GM12878 (cell line): ENCODE measurements at regions not wholly inside any gene's neighbourhood (a gene's known extent, or its start where the extent isn't known, plus 50 kb on each side); places are given as distances from the start of the nearest gene placed in this dataset.

Experiments used
- ATAC-seq: fragments of 200-7000 bp; cut with Tn5 transposase; 3 replicates; pipeline ENCODE4 v1.9.1; 2020; ENCODE audit warnings: mild to moderate bottlenecking, moderate library complexity
- BruUV-seq: library from RNA; stranded (reverse); fragments of 400-500 nt; replicated peaks from 2 replicates; lab custom pipeline; 2021; lab: Mats Ljungman, UMichigan
- CTCF ChIA-PET: fragments of 300-600 bp; sonication (Branson Sonifier 250); formaldehyde crosslinking; extraction: SDS; loops from one replicate; lab custom pipeline; 2021; ENCODE audit warnings: inconsistent platforms; lab: Yijun Ruan, JAX
- POLR2A ChIA-PET: fragments of 350-600 bp; formaldehyde crosslinking; extraction: SDS; loops from one replicate; lab custom pipeline; 2021; ENCODE audit warnings: inconsistent platforms; lab: Charles Lee
- RAD21 ChIA-PET: fragments of 300-600 bp; sonication (Branson Sonifier 250); formaldehyde crosslinking; loops from one replicate; lab custom pipeline; 2023; ENCODE audit warnings: antibody characterized with exemption; ENCODE audit not compliant: unreplicated experiment; lab: Charles Lee
- SMC1A ChIA-PET: fragments of 300-600 bp; sonication (Branson Sonifier 250); formaldehyde crosslinking; loops from one replicate; lab custom pipeline; 2023; ENCODE audit not compliant: unreplicated experiment, uncharacterized antibody; lab: Charles Lee
- DNase-seq: peaks from one replicate; pipeline ENCODE4 v3.0.0-alpha.2; 2011; ENCODE audit warnings: low read depth, low spot score
- FAIRE-seq: peaks from 3 replicates; lab custom pipeline; 2011; peaks lifted over from hg19 to GRCh38; lab: Jason Lieb, UNC
- H2AFZ ChIP-seq: 2 replicates; pipeline ENCODE4 v1.6.0; 2011; ENCODE audit warnings: low read depth, low read length, control low read depth; ENCODE audit not compliant: control insufficient read depth
- H3K27ac ChIP-seq: 2 replicates; pipeline ENCODE4 v1.5.1; 2011; ENCODE audit warnings: control low read depth; ENCODE audit not compliant: control insufficient read depth, insufficient read depth
- H3K27me3 ChIP-seq, 2 experiments: replicated peaks in 1 of 2; 2 replicates each; pipeline versions ENCODE4 v1.6.0 to v1.6.1; 2011; ENCODE audit warnings: low read length in 1 of 2; ENCODE audit not compliant: control insufficient read depth in 2 of 2, insufficient read depth in 2 of 2
- H3K36me3 ChIP-seq, 2 experiments: 2 replicates each; pipeline ENCODE4 v1.5.1; 2011; ENCODE audit warnings: low read length in 1 of 2; ENCODE audit not compliant: control insufficient read depth in 2 of 2, insufficient read depth in 2 of 2
- H3K4me1 ChIP-seq: 2 replicates; pipeline ENCODE4 v1.6.1; 2011; ENCODE audit warnings: mild to moderate bottlenecking, low read length, moderate library complexity, mixed read lengths; ENCODE audit not compliant: control insufficient read depth, insufficient read depth
- H3K4me2 ChIP-seq: 2 replicates; pipeline ENCODE4 v1.6.0; 2011; ENCODE audit warnings: control low read depth; ENCODE audit not compliant: control insufficient read depth, insufficient read depth
- H3K4me3 ChIP-seq: fragments of 200-600 bp; sonication (generic); 2 replicates; pipeline ENCODE4 v1.5.1; 2016
- H3K79me2 ChIP-seq: 2 replicates; pipeline ENCODE4 v1.6.0; 2011; ENCODE audit warnings: low read length; ENCODE audit not compliant: control insufficient read depth, insufficient read depth
- H3K9ac ChIP-seq: 2 replicates; pipeline ENCODE4 v1.8.0; 2011; ENCODE audit warnings: low read length, control low read depth, mixed read lengths; ENCODE audit not compliant: control insufficient read depth, insufficient read depth
- H3K9me3 ChIP-seq: replicated peaks from 3 replicates; pipeline ENCODE4 v1.5.1; 2011; ENCODE audit warnings: mild to moderate bottlenecking, low read length; ENCODE audit not compliant: control insufficient read depth, insufficient read depth
- H4K20me1 ChIP-seq: 2 replicates; pipeline ENCODE4 v1.6.0; 2011; ENCODE audit not compliant: control insufficient read depth, insufficient read depth
- ATF3 ChIP-seq: IDR thresholded peaks from 2 replicates; pipeline ENCODE4 v1.6.1; 2011; ENCODE audit warnings: low read depth, mild to moderate bottlenecking, low read length, moderate library complexity, borderline replicate concordance; ENCODE audit errors: extremely low read depth
- CHD2 ChIP-seq: IDR thresholded peaks from 2 replicates; pipeline ENCODE4 v1.6.1; 2011; ENCODE audit warnings: low read depth, low read length, improper control_type of control experiment, borderline replicate concordance
- IRF3 ChIP-seq: fragments of 450-650 bp; IDR thresholded peaks from 2 replicates; pipeline ENCODE4 v1.6.1; 2014; ENCODE audit warnings: mild to moderate bottlenecking
- IRF5 ChIP-seq: fragments of 450-650 bp; IDR thresholded peaks from 2 replicates; pipeline ENCODE4 v1.6.1; 2017; ENCODE audit warnings: borderline replicate concordance
- KLF5 ChIP-seq: fragments of 450-650 bp; IDR thresholded peaks from 2 replicates; pipeline ENCODE4 v1.6.1; 2014; ENCODE audit warnings: mild to moderate bottlenecking; ENCODE audit not compliant: partially characterized antibody
- MLLT1 ChIP-seq: fragments of 450-650 bp; IDR thresholded peaks from 2 replicates; pipeline ENCODE4 v1.6.1; 2016; ENCODE audit warnings: mild to moderate bottlenecking
- MTA2 ChIP-seq: fragments of 450-650 bp; IDR thresholded peaks from 2 replicates; pipeline ENCODE4 v1.6.1; 2016; ENCODE audit warnings: low read depth, mild to moderate bottlenecking, moderate library complexity
- PAX5 ChIP-seq: IDR thresholded peaks from 2 replicates; pipeline ENCODE4 v1.6.1; 2011; ENCODE audit warnings: low read depth, low read length, borderline replicate concordance
- PKNOX1 ChIP-seq: fragments of 450-650 bp; IDR thresholded peaks from 2 replicates; pipeline ENCODE4 v1.6.1; 2016; ENCODE audit warnings: mild to moderate bottlenecking
- SIX5 ChIP-seq: IDR thresholded peaks from 2 replicates; pipeline ENCODE4 v1.6.1; 2011; ENCODE audit warnings: mild to moderate bottlenecking, low read depth, low read length, moderate library complexity; ENCODE audit not compliant: severe bottlenecking
- SPI1 ChIP-seq: IDR thresholded peaks from 2 replicates; pipeline ENCODE4 v1.6.1; 2011; ENCODE audit warnings: low read depth, mild to moderate bottlenecking, low read length, moderate library complexity, borderline replicate concordance; ENCODE audit not compliant: insufficient read depth
- ZNF207 ChIP-seq: fragments of 450-650 bp; IDR thresholded peaks from 2 replicates; pipeline ENCODE4 v1.6.1; 2014; ENCODE audit warnings: antibody characterized with exemption, mild to moderate bottlenecking, borderline replicate concordance
- WGBS: methylation state at CpG from one replicate; pipeline ENCODE4 v1.1.6; 2016; ENCODE audit warnings: low lambda C conversion rate; ENCODE audit not compliant: insufficient replicate concordance, insufficient coverage; ENCODE audit errors: missing lambda C conversion rate; 5-methylcytosine and 5-hydroxymethylcytosine counted together
- in situ Hi-C: fragments of 300-500 bp; cut with MboI; formaldehyde crosslinking; loops from 9 replicates; pipeline ENCODE4 v1.14.3; 2018; ENCODE audit warnings: mixed read lengths
- intact Hi-C: fragments of 100-400 bp; cut with micrococcal nuclease; formaldehyde crosslinking; loops from one replicate; pipeline ENCODE4 v1.14.2; 2022; ENCODE audit not compliant: unreplicated experiment
- TF ChIP-seq, protein P1 (sequence below): fragments of 450-650 bp; IDR thresholded peaks from 2 replicates; pipeline ENCODE4 v1.6.1; 2017; ENCODE audit warnings: mild to moderate bottlenecking, moderate library complexity

- TF ChIP-seq, protein P1, sequence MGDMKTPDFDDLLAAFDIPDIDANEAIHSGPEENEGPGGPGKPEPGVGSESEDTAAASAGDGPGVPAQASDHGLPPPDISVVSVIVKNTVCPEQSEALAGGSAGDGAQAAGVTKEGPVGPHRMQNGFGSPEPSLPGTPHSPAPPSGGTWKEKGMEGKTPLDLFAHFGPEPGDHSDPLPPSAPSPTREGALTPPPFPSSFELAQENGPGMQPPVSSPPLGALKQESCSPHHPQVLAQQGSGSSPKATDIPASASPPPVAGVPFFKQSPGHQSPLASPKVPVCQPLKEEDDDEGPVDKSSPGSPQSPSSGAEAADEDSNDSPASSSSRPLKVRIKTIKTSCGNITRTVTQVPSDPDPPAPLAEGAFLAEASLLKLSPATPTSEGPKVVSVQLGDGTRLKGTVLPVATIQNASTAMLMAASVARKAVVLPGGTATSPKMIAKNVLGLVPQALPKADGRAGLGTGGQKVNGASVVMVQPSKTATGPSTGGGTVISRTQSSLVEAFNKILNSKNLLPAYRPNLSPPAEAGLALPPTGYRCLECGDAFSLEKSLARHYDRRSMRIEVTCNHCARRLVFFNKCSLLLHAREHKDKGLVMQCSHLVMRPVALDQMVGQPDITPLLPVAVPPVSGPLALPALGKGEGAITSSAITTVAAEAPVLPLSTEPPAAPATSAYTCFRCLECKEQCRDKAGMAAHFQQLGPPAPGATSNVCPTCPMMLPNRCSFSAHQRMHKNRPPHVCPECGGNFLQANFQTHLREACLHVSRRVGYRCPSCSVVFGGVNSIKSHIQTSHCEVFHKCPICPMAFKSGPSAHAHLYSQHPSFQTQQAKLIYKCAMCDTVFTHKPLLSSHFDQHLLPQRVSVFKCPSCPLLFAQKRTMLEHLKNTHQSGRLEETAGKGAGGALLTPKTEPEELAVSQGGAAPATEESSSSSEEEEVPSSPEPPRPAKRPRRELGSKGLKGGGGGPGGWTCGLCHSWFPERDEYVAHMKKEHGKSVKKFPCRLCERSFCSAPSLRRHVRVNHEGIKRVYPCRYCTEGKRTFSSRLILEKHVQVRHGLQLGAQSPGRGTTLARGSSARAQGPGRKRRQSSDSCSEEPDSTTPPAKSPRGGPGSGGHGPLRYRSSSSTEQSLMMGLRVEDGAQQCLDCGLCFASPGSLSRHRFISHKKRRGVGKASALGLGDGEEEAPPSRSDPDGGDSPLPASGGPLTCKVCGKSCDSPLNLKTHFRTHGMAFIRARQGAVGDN, result no peak
Observed at GRCh38 chr6:156448579-156448978, 328.6 kb upstream of the ARID1B start (continued).

DNA sequence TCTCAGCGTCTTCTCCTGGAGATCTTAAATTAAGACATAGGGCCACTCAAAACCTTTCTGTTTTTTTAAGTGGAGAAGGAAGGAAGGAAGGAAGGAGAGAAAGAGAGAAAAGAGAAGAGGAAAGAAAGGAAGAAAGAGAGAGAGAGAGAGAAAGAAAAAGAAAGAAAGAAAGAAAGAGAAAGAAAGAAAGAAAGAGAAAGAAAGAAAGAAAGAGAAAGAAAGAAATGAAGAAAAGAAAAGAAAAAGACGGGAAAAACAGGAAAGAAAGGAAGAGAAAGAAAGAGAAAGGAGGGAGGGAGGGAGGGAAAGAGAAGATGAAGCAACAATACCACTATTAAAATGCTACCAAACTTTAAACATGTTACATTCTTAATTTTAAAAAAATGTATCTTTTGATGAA is 336.5 kb upstream of the ARID1B start:
- ATAC-seq (no peak), DNase-seq (no peak), FAIRE-seq (no peak)
- RAD21 ChIA-PET, result no interaction called here
- Histone ChIP-seq H3K4me1 (no peaks in the 10 kb centered on the region), H3K4me2 (no peak overlapping the region), H3K27ac (no peak overlapping the region), H3K36me3 (no peaks in the 10 kb centered on the region), H3K27me3 (no peaks in the 10 kb centered on the region; a peak in 1 of 4 replicates), H2AFZ (no peak overlapping the region), H4K20me1 (no peaks in the 10 kb centered on the region), H3K9me3 (no peaks in the 10 kb centered on the region; the same call in 2 of the 3 replicates), H3K4me3 (no peak overlapping the region), H3K9ac (no peak overlapping the region), H3K79me2 (no peaks in the 10 kb centered on the region)
- intact Hi-C loops, result no loop called here
- SMC1A ChIA-PET, result no interaction called here
- in situ Hi-C loops, result no loop called here
- no TSS peak for BruUV-seq
- CTCF ChIA-PET, result no interaction called here
- POLR2A ChIA-PET, result no interaction called here
- 14% methylated on average over 2 of the region's 2 CpGs for WGBS
- no peak for TF ChIP-seq KLF5
- no peak for TF ChIP-seq MTA2
- TF ChIP-seq CHD2, result no peak
- TF ChIP-seq PAX5, result no peak
- TF ChIP-seq MLLT1, result no peak
- TF ChIP-seq PKNOX1, result no peak
- no peak for TF ChIP-seq ATF3
- TF ChIP-seq IRF5, result no peak
- TF ChIP-seq ZNF207, result no peak
- no peak for TF ChIP-seq IRF3
- no peak for TF ChIP-seq SIX5
- no peak for TF ChIP-seq SPI1
